GM10266 (cell line): ENCODE measurements at regions not wholly inside any gene's neighbourhood (a gene's known extent, or its start where the extent isn't known, plus 50 kb on each side); places are given as distances from the start of the nearest gene placed in this dataset.

Source experiments
- DNase-seq: peaks from one replicate; pipeline ENCODE4 v3.0.0; 2012; ENCODE audit errors: extremely low spot score
- CTCF ChIP-seq: IDR thresholded peaks from 2 replicates; pipeline ENCODE4 v1.5.1; 2012; ENCODE audit warnings: mild to moderate bottlenecking, low read depth; ENCODE audit not compliant: control insufficient read depth, insufficient read depth; ENCODE audit errors: missing control alignments

DNA sequence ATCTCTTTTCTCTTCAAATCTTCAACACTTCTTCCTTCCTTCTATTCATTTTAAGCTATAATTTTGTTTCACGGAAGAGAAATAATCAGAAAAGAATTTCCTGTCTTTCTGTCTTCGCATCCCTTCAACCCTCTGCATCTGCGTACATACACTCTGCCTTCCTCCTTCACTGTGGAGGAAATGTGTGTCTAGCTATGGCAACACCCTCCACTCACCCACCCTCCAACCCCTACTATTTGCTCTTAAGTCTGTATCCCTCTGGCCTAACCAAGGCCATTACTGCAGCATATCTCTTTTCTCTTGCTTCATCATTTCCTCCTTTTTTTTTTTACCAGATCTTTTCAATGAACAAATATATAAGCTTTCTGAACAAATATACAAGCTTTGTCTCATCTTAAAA, 105.7 kb upstream of the NUDT12 start:
- no peak for TF ChIP-seq CTCF
- no peak for DNase-seq

DNA sequence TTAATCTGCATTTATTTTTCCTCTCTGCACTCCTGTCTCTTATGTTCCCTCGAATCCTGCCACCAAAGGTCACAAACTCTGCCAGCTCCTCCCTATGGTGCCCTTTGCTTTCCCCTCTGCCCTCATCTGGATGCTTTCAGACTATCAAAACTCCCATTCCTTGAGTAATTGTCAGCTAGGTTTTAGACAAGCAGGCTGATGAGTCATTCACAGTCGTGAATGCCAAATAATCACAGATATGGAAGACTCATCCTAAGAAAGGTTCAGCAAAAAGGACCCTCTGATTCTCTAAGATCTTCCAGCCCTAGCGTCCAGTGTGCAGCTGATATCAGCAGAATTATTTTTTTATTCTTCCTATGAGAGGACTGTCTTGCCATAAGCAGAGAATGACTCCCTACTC, 104.5 kb upstream of the NUDT12 start:
- DNase-seq, result no peak
- TF ChIP-seq CTCF, result no peak

GRCh38 chr5:103657301-103657700, 94.7 kb upstream of the NUDT12 start:
- no peak for DNase-seq
- TF ChIP-seq CTCF, result no peak

- TF ChIP-seq CTCF, result no peak
- no peak for DNase-seq
These were observed 85.5 kb upstream of the NUDT12 start for GRCh38 chr5:103648086-103648485.

DNA sequence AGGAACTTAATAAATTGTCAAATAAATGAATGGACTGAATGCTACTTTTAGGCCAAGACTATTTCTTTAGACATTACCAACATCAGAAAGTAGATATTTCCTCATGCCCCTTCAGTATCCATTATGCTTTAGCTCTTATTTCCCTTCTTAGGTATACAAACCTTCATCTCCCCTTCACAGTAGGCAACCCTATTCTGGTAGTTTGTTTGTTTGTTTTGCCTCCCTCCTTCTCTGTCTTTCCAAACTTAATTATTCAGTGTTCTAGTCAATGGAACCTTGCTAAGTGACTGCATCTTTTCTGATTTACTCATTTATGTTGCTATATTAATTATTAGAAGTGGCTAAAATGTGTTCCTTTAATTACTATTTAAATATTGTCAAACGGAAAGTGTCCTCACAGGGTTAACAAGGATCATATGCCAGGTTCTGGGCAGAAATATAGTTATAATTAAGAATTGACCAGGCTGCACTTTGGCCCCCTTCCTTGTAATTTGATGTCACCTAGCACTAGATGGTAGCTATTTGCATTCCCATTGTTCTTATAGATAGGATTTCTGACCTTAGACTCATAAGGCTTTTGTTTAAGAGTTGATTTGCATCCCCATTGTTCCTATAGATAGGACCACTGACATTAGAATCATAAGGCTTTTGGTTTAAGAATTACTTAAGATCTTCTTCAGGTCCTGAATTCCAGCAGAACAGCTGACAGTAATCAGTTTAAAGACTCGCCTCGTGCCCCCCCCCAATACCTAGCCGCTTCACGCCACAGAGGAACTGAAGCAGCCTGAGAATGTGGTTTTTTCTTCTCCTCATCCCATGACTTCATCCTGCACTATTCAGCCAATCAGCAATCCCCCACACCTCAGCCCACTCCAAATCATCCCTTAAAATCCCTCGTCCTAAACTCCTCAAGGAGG, 84.4 kb upstream of the NUDT12 start:
- no peak for TF ChIP-seq CTCF
- no peak for DNase-seq

- TF ChIP-seq CTCF, result no peak
- DNase-seq, result no peak
These were observed 83.2 kb upstream of the NUDT12 start for GRCh38 chr5:103645816-103646215.

DNA sequence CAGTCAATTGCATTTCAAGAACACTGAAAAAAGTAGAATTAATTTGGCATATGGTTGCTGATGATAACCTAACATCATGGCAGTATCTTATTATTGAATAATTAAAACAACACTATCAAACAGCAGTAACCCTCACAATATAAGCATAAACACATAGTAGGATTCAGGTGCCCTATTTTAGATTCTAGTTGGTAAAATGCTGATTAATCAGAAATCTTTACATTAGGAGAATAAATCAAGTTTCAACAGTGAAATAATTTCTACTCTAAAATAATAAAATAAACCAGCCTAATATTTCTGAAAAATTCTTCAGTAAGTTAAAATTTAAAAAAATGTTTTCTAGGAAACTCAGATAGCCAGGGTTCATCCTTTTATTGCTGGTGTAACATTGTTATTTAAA, 76.4 kb upstream of the NUDT12 start:
- DNase-seq, result no peak
- TF ChIP-seq CTCF, result no peak
